Left ventricle myocardium superior (tissue), 1 donor: ENCODE measurements at regions not wholly inside any gene's neighbourhood (a gene's known extent, or its start where the extent isn't known, plus 50 kb on each side); places are given as distances from the start of the nearest gene placed in this dataset.
"Not testable (repeated sequence)": the region's sequence is repeated elsewhere in the genome, so short reads cannot be mapped to it uniquely, and the experiment has no call there.

Source experiments
- ATAC-seq: fragments of 200-7000 bp; cut with Tn5 transposase; one replicate; pipeline ENCODE4 v1.9.1; 2020; ENCODE audit warnings: mild to moderate bottlenecking, moderate library complexity
- DNase-seq: peaks from one replicate; pipeline ENCODE4 v3.0.0-alpha.2; 2020
- intact Hi-C: fragments of 100-400 bp; cut with micrococcal nuclease; formaldehyde crosslinking; loops from one replicate; pipeline ENCODE4 v1.11.0; 2022
- donor health status: DM: no; HTN: yes; CAD: no; lungs with severe emphysema.

GRCh38 chr2:55811048-55811447 lies 112.5 kb downstream of the EFEMP1 start:
- intact Hi-C loops = no loop called here
- ATAC-seq = no peak
- DNase-seq = no peak

GRCh38 chr2:55810622-55811020 lies 113.0 kb downstream of the EFEMP1 start:
- intact Hi-C loops = no loop called here
- ATAC-seq (no peak), DNase-seq (no peak)

DNA sequence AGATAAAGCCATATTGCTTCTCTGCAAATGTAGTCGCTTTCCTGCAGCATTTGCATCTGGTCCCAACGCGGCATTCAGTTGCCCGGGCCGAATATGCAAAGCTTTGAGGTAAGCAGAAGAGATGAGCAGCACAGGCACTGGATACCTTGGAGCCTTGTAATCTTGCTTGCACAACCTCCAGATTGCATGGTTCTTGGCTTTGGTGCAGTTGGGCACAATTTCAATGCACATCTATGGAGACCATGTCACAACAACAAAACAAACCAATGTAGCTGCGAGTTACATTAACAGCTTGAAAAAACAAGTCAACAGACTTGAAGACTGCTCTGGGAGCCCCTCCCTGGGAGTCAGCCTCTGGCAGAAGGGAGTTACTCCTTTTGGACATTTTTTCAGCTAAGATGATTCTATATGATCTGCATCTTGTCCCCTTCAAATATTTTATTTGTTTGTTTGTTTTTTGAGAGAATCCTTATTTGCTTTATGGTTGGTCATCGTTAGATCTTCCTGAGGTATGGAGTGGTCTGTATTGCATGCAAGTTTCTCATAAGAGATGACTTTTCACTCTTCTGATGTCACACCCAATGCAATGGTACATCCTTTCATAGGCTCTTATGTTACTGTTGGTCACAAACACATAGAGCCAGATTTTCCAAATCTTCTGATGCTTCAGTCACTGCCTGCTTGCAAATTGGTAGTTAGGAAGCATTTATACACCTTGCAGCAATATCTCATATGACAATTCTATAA lies 113.5 kb downstream of the EFEMP1 start:
- intact Hi-C loops = no loop called here
- DNase-seq (peak; percentile 37), ATAC-seq (peak; percentile 85)

DNA sequence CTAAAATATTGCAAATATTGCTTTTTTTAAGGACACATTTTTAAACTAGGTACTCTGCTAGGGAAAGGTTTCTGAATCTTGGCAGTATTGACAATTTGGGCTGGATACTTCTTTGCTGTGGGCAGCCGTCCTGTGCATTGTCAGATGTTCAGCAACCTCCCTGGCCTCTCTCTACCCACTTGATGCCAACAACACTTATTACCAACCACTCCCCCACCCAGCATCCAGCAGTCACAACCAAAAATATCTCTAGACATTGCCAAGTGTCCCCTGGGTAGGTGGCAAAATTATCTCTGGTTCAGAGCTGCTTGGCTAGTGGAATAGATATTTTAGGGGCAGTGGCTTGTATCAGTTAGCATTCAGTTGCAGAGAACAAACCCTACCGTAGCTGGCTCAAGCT lies 114.3 kb upstream of the PNPT1 start:
- intact Hi-C loops = no loop called here
- DNase-seq (no peak), ATAC-seq (peak; percentile 81)

DNA sequence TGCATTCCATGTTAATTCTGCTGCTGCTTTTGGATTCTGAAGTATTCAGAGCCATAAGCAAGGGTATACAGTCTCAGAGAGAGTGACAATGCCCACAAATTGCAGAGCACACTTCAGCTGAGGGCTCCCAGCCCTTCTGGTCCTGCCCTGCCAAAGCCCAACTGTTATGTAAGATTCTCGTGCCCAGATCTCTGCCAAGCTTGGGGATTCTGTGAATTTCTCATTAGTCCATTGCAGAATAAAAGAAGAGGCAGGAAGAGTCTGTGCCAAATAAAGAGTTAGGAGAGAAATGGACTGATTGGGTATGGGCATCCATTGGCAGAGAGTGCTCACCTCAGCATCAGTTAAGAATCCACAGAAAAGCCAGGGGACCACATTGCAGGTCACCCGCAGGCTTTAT lies 112.0 kb upstream of the PNPT1 start:
- intact Hi-C loops = no loop called here
- ATAC-seq (no peak), DNase-seq (no peak)

DNA sequence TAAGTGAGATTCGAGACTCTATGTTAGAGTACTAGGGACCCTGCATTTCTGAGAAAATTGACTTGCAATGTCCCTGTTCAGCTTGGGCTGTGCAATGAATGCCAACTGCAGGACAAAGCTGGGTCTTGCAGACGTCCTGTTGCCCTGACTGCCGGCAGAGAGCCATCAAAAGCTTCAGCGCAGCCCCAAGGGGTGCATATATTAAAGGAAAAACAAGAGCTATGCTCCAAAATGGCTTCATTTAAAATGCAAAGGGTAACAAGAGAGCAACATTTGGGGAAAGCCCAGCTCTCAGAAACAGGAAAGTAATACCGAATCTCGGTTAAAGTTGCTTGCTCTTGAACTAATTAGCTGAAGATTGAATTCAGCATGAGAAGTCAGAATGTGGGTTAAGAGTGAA lies 110.9 kb upstream of the PNPT1 start:
- DNase-seq (no peak), ATAC-seq (no peak)
- intact Hi-C loops = no loop called here

GRCh38 chr2:55802067-55802466 lies 108.4 kb upstream of the PNPT1 start:
- intact Hi-C loops = no loop called here
- DNase-seq (no peak), ATAC-seq (no peak)

- DNase-seq = no peak
- intact Hi-C loops = no loop called here
- ATAC-seq = no peak
Observed at GRCh38 chr2:55801436-55801835, 107.8 kb upstream of the PNPT1 start.

DNA sequence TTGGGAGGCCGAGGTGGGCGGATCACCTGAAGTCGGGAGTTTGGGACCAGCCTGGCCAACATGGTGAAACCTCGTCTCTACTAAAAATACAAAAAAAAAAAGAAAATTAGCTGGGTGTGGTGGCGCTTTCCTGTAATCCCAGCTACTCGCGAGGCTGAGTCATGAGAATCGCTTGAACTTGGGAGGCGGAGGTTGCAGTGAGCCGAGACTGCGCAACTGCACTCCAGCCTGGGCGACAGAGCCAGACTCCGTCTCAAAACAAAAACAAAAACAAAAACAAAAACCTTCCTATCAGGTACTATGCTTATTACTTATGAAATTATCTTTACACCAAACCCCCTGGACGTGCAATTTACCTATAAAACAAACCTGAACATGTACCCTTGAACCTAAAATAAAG lies 106.0 kb upstream of the PNPT1 start:
- ATAC-seq, intact Hi-C loops, DNase-seq: not testable (repeated sequence)

DNA sequence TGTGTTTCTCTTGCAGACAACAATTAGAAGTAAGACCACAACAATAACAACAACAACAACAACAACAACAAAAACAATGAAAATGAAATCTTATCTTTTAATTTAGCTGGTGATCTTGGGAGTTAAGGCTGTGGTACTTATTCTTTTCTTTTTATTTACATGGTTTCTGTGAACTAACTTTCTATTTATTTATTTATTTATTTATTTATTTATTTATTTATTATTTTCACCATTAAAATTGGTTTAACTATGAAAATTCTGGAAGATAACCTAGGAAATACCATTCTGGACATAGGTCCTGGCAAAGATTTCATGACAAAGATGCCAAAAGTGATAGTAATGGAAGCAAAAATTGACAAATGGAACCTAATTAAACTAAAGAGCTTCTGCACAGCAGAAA lies 102.5 kb upstream of the PNPT1 start:
- intact Hi-C loops = no loop called here
- DNase-seq (no peak), ATAC-seq (no peak)

DNA sequence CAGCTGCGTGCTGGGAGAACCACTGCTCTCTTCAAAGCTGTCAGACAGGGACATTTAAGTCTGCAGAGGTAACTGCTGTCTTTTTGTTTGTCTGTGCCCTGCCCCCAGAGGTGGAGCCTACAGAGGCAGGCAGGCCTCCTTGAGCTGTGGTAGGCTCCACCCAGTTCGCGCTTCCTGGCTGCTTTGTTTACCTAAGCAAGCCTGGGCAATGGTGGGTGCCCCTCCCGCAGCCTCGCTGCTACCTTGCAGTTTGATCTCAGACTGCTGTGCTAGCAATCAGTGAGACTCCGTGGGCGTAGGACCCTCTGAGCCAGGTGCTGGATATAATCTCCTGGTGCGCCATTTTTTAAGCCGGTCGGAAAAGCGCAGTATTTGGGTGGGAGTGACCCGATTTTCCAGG lies 100.0 kb upstream of the PNPT1 start:
- DNase-seq, intact Hi-C loops, ATAC-seq: not testable (repeated sequence)

GRCh38 chr2:55786280-55786679 lies 92.6 kb upstream of the PNPT1 start:
- intact Hi-C loops = no loop called here
- ATAC-seq (no peak), DNase-seq (no peak)

DNA sequence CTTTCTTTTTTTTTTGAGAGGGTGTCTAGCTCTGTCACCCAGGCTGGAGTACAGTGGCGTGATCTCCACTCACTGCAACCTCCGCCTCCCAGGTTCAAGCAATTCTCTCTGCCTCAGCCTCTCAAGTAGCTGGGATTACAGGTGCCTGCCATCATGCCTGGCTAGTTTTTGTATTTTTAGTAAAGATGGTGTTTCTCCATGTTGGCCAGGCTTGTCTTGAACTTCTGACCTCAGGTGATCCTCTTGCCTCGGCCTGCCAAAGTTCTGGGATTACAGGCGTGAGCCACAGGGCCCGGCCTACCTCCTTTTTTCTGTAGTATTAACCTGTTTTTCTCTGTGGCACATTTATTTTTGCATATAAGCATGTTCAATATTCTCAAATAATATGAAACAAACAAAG lies 90.1 kb upstream of the PNPT1 start:
- ATAC-seq, intact Hi-C loops, DNase-seq: not testable (repeated sequence)

GRCh38 chr2:55782528-55783173 lies 89.0 kb upstream of the PNPT1 start:
- DNase-seq = no peak
- intact Hi-C loops = no loop called here
- ATAC-seq = no peak

GRCh38 chr2:55781542-55781941 lies 87.9 kb upstream of the PNPT1 start:
- no peak for ATAC-seq
- intact Hi-C loops = no loop called here
- DNase-seq = no peak

DNA sequence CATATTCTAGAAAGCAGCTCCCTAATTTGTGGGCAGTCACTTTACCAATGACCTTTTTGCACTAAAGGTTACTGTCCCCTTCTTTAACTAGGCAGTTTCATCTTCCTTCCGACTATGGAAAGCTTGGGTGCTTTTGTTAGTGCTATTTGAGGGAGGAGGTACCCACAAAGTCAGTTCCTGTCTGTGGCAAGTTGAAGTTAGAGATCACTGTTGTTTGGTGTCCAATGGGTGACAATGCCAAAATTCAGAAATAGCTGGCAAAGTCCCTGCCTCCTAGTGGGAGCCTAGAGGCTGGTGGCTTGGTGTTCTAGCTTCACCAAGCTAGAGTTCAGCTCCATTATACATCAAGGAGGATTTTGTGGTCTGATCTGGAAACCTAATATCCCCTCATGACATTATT lies 87.1 kb upstream of the PNPT1 start:
- no peak for DNase-seq
- intact Hi-C loops = no loop called here
- ATAC-seq = no peak

DNA sequence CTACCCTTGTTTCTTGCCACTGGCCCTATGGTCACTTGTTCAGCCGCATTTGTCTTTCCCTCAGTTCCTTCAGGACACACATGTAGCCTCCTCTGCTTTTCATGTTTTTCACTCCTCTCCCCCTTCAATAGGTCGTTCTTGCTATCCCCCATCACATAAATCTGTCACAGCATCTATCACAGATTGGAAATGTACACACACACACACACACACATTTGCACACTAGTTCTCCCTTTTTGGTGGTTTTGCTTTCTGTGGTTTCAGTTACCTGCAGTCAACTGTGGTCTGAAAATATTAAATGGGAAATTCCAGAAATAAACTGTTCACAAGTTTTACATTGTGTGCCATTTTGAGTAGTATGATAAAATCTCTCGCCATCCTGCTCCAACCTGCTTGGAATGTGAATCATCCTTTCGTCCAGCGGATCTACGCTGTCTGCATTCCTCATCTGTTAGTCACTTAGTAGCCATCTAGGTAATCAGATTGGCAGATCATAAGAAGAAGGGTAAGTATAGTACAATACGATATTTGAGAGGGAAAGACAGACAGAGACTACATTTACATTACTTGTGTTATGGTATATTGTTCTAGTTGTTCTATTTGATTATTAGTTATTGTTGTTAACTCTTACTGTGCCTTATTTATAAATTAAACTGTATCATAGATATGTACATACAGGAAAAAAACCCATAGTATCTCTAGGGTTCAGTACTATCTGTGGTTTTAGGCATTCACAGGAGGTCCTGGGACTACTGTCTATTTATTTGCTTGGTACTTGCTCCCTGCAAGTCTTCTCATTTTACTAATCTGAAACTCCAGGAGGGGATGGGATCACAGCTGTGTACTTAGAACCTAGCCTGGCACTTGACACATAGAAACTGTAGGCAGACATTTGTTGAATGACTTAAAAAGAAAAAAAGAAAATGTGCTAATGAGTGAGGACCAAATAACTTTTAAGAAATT lies 86.1 kb upstream of the PNPT1 start:
- intact Hi-C loops = loop anchor here (10.0 kb wide), 1 partner anchor 185 kb away; no protein-coding TSS in a partner anchor
- DNase-seq = no peak

GRCh38 chr2:55776966-55777365 lies 83.3 kb upstream of the PNPT1 start:
- DNase-seq (no peak), ATAC-seq (no peak)
- intact Hi-C loops = loop anchor here (10.0 kb wide), 1 partner anchor 188 kb away; no protein-coding TSS in a partner anchor

More for the DNA sequence above, 86.1 kb upstream of the PNPT1 start:
- no peak for ATAC-seq

GRCh38 chr2:55776479-55776878 lies 82.8 kb upstream of the PNPT1 start:
- DNase-seq (no peak), ATAC-seq (no peak)
- intact Hi-C loops = loop anchor here (10.0 kb wide), 1 partner anchor 188 kb away; no protein-coding TSS in a partner anchor

GRCh38 chr2:55775828-55776227 lies 82.2 kb upstream of the PNPT1 start:
- no peak for DNase-seq
- no peak for ATAC-seq
- intact Hi-C loops = loop anchor here (10.0 kb wide), 1 partner anchor 189 kb away; no protein-coding TSS in a partner anchor
